AG09309 (cell line): ENCODE measurements at regions not wholly inside any gene's neighbourhood (a gene's known extent, or its start where the extent isn't known, plus 50 kb on each side); places are given as distances from the start of the nearest gene placed in this dataset.

Source experiments
- DNase-seq: peaks from one replicate; pipeline ENCODE4 v3.0.0-alpha.2; 2010; ENCODE audit warnings: low read depth
- H3K4me3 ChIP-seq: 2 replicates; pipeline ENCODE4 v1.5.1; 2011; ENCODE audit warnings: mild to moderate bottlenecking, low read depth, low read length, moderate library complexity; ENCODE audit not compliant: control insufficient read depth
- CTCF ChIP-seq: IDR thresholded peaks from 2 replicates; pipeline ENCODE4 v1.5.1; 2011; ENCODE audit warnings: mild to moderate bottlenecking, low read depth, low read length, inconsistent platforms; ENCODE audit not compliant: insufficient read depth, control insufficient read depth; ENCODE audit errors: missing control alignments

- DNase-seq = no peak
- TF ChIP-seq CTCF = no peak
- no peak overlapping the region for H3K4me3 ChIP-seq
Observed at GRCh38 chr14:34310724-34311123, 151.3 kb downstream of the SPTSSA start.

- TF ChIP-seq CTCF = no peak
- H3K4me3 ChIP-seq = no peak overlapping the region
- DNase-seq = no peak
Observed at GRCh38 chr14:34303811-34304210, 158.2 kb downstream of the SPTSSA start.

GRCh38 chr14:34302654-34303053 is 159.4 kb downstream of the SPTSSA start:
- DNase-seq = no peak
- no peak overlapping the region for H3K4me3 ChIP-seq
- TF ChIP-seq CTCF = no peak

- TF ChIP-seq CTCF = peak; percentile 59
- H3K4me3 ChIP-seq = no peak overlapping the region
- DNase-seq = peak; percentile 5
Observed at GRCh38 chr14:34300882-34301734, 160.9 kb downstream of the SPTSSA start.

- no peak overlapping the region for H3K4me3 ChIP-seq
- no peak for TF ChIP-seq CTCF
- no peak for DNase-seq
Observed at GRCh38 chr14:34300330-34300729, 161.7 kb downstream of the SPTSSA start.

- H3K4me3 ChIP-seq = no peak overlapping the region
- no peak for TF ChIP-seq CTCF
- DNase-seq = no peak
Observed at GRCh38 chr14:34299360-34299759, 162.7 kb downstream of the SPTSSA start.
